ENCODE measurements at regions not wholly inside any gene's neighbourhood (a gene's known extent, or its start where the extent isn't known, plus 50 kb on each side); places are given as distances from the start of the nearest gene placed in this dataset.

GRCh38 chr7:33661430-33662160 lies 243.7 kb upstream of the BMPER start:
- Histone ChIP-seq H3K9me3 (no peaks in the 10 kb centered on the region), H3K4me3 (no peak overlapping the region), H3K27ac (no peak overlapping the region), H3K27me3 (no peaks in the 10 kb centered on the region), H3K4me1 (no peaks in the 10 kb centered on the region), H3K36me3 (no peaks in the 10 kb centered on the region)
- ATAC-seq, result no peak
- no peak for DNase-seq
- intact Hi-C loops (cut with DNase I), result no loop called here
- TF ChIP-seq CTCF (IDR thresholded peaks at IDR 0.05), result no peak

- no peak for ATAC-seq
- intact Hi-C loops (cut with DNase I), result no loop called here
- no peaks in the 10 kb centered on the region for H3K36me3 ChIP-seq
These were observed 238.8 kb upstream of the BMPER start for GRCh38 chr7:33666531-33666930.

GRCh38 chr7:33667196-33667595 lies 238.1 kb upstream of the BMPER start:
- ATAC-seq (no peak), DNase-seq (no peak)
- TF ChIP-seq CTCF (IDR thresholded peaks at IDR 0.05), result no peak
- Histone ChIP-seq H3K4me1 (no peaks in the 10 kb centered on the region), H3K36me3 (no peaks in the 10 kb centered on the region), H3K4me3 (no peak overlapping the region), H3K27me3 (no peaks in the 10 kb centered on the region), H3K27ac (no peak overlapping the region), H3K9me3 (no peaks in the 10 kb centered on the region)
- intact Hi-C loops (cut with DNase I), result no loop called here

More at GRCh38 chr7:33666531-33666930, 238.8 kb upstream of the BMPER start:
- no peak for TF ChIP-seq CTCF (IDR thresholded peaks at IDR 0.05)
- no peak for DNase-seq
- Histone ChIP-seq H3K4me3 (no peak overlapping the region), H3K27me3 (no peaks in the 10 kb centered on the region), H3K4me1 (no peaks in the 10 kb centered on the region), H3K9me3 (no peaks in the 10 kb centered on the region), H3K27ac (no peak overlapping the region)

- no peak for DNase-seq
- Histone ChIP-seq H3K27ac (no peak overlapping the region), H3K9me3 (no peaks in the 10 kb centered on the region), H3K4me3 (no peak overlapping the region), H3K27me3 (no peaks in the 10 kb centered on the region), H3K4me1 (no peaks in the 10 kb centered on the region), H3K36me3 (no peaks in the 10 kb centered on the region)
- ATAC-seq, result peak; percentile 41
- intact Hi-C loops (cut with DNase I), result no loop called here
- TF ChIP-seq CTCF (IDR thresholded peaks at IDR 0.05), result no peak
These were observed 236.1 kb upstream of the BMPER start for GRCh38 chr7:33669251-33669670.

GRCh38 chr7:33671531-33672262 lies 233.6 kb upstream of the BMPER start:
- no peak for DNase-seq

More at GRCh38 chr7:33671531-33672262, 233.6 kb upstream of the BMPER start:
- H3K4me3 ChIP-seq, result no peak overlapping the region
- no peaks in the 10 kb centered on the region for H3K4me1 ChIP-seq
- TF ChIP-seq CTCF (IDR thresholded peaks at IDR 0.05), result no peak
- intact Hi-C loops (cut with DNase I), result no loop called here
- no peak overlapping the region for H3K27ac ChIP-seq
- H3K9me3 ChIP-seq, result no peaks in the 10 kb centered on the region
- ATAC-seq, result no peak
- no peaks in the 10 kb centered on the region for H3K27me3 ChIP-seq
- no peaks in the 10 kb centered on the region for H3K36me3 ChIP-seq
